Stimulated activated naive CD8-positive, alpha-beta T cell treated with anti-CD3 and anti-CD28 coated beads, Interleukin-15, Interleukin-2, amounts not matched to agents 100 U/mL and 50 U/mL, for 24 hours (primary cell): ENCODE measurements at regions not wholly inside any gene's neighbourhood (a gene's known extent, or its start where the extent isn't known, plus 50 kb on each side); places are given as distances from the start of the nearest gene placed in this dataset.

Source experiments
- ATAC-seq: fragments of 150-1000 bp; cut with Tn5 transposase; one replicate; pipeline ENCODE4 v1.10.0; 2021
- DNase-seq: peaks from one replicate; pipeline ENCODE4 v3.0.0; 2021

- DNase-seq: no peak
- no peak for ATAC-seq
Observed at GRCh38 chr2:21438949-21439348, 315.2 kb downstream of the TDRD15 start.

GRCh38 chr2:21441442-21441841 is 317.7 kb downstream of the TDRD15 start:
- ATAC-seq: no peak
- no peak for DNase-seq

- ATAC-seq: no peak
- DNase-seq: no peak
Observed at GRCh38 chr2:21443494-21444105, 319.8 kb downstream of the TDRD15 start.

- no peak for DNase-seq
- no peak for ATAC-seq
Observed at GRCh38 chr2:21449881-21450280, 326.1 kb downstream of the TDRD15 start.

GRCh38 chr2:21451403-21451802 is 327.6 kb downstream of the TDRD15 start:
- no peak for ATAC-seq
- DNase-seq: no peak

GRCh38 chr2:21452263-21452662 is 328.5 kb downstream of the TDRD15 start:
- DNase-seq (no peak), ATAC-seq (no peak)

GRCh38 chr2:21452678-21453077 is 328.9 kb downstream of the TDRD15 start:
- no peak for DNase-seq
- ATAC-seq: no peak

GRCh38 chr2:21453723-21454450 is 330.1 kb downstream of the TDRD15 start:
- DNase-seq (no peak), ATAC-seq (no peak)

- ATAC-seq: no peak
- no peak for DNase-seq
Observed at GRCh38 chr2:21454839-21455238, 331.1 kb downstream of the TDRD15 start.

- ATAC-seq: no peak
- no peak for DNase-seq
Observed at GRCh38 chr2:21461754-21462240, 338.0 kb downstream of the TDRD15 start.

- DNase-seq (no peak), ATAC-seq (no peak)
Observed at GRCh38 chr2:21466341-21466927, 342.7 kb downstream of the TDRD15 start.

GRCh38 chr2:21467280-21467818 is 343.6 kb downstream of the TDRD15 start:
- DNase-seq: no peak
- ATAC-seq: no peak

- ATAC-seq: no peak
- no peak for DNase-seq
Observed at GRCh38 chr2:21467910-21468309, 344.1 kb downstream of the TDRD15 start.

GRCh38 chr2:21468624-21469023 is 344.9 kb downstream of the TDRD15 start:
- no peak for ATAC-seq

GRCh38 chr2:21469158-21469557 is 345.4 kb downstream of the TDRD15 start:
- no peak for DNase-seq

More at GRCh38 chr2:21468624-21469023, 344.9 kb downstream of the TDRD15 start:
- no peak for DNase-seq

GRCh38 chr2:21469564-21469963 is 345.8 kb downstream of the TDRD15 start:
- DNase-seq (no peak), ATAC-seq (no peak)

More at GRCh38 chr2:21469158-21469557, 345.4 kb downstream of the TDRD15 start:
- ATAC-seq: no peak

GRCh38 chr2:21480162-21480561 is 356.4 kb downstream of the TDRD15 start:
- no peak for DNase-seq

GRCh38 chr2:21484643-21485042 is 360.9 kb downstream of the TDRD15 start:
- no peak for ATAC-seq
- DNase-seq: no peak

More at GRCh38 chr2:21480162-21480561, 356.4 kb downstream of the TDRD15 start:
- ATAC-seq: no peak

GRCh38 chr2:21486445-21486844 is 362.7 kb downstream of the TDRD15 start:
- ATAC-seq (no peak), DNase-seq (no peak)

- DNase-seq (no peak), ATAC-seq (no peak)
Observed at GRCh38 chr2:21489080-21489479, 365.3 kb downstream of the TDRD15 start.

GRCh38 chr2:21498016-21498415 is 374.2 kb downstream of the TDRD15 start:
- DNase-seq: no peak
- no peak for ATAC-seq

GRCh38 chr2:21500401-21500945 is 376.7 kb downstream of the TDRD15 start:
- ATAC-seq (no peak), DNase-seq (no peak)
